HG03280 (cell line): ENCODE measurements at regions not wholly inside any gene's neighbourhood (a gene's known extent, or its start where the extent isn't known, plus 50 kb on each side); places are given as distances from the start of the nearest gene placed in this dataset.

Experiments
- ATAC-seq: cut with Tn5 transposase; IDR thresholded peaks from one replicate; pipeline ENCODE4 v1.9.1; 2021; ENCODE audit warnings: mild to moderate bottlenecking, moderate library complexity; ENCODE audit not compliant: unreplicated experiment

- ATAC-seq, result no peak
Measured at GRCh38 chr16:77132051-77132618, 58.9 kb upstream of the MON1B start.

- ATAC-seq, result no peak
Measured at GRCh38 chr16:77133706-77134105, 57.3 kb upstream of the MON1B start.

- no peak for ATAC-seq
Measured at GRCh38 chr16:77137045-77137444, 53.9 kb upstream of the MON1B start.
